ENCODE measurements at regions not wholly inside any gene's neighbourhood (a gene's known extent, or its start where the extent isn't known, plus 50 kb on each side); places are given as distances from the start of the nearest gene placed in this dataset.

DNA sequence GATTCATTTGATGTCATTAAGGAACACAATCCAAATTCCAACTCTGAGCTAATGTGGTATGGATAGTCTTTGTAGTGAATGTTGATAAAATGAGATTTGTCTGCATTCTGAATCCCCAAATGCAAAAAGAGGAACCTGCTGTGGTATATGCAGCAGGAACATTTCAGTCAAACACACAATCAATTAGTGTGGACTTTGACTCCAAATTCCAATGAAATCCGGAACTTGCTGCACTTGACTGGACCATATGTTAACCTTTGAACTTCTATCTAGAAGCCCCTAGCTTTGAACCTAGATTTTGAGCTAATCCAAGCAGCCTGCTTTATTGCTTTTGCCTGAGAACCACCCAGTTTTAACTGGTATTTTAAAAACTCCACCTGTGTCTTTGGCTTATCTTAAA lies 341.3 kb downstream of the SPRY2 start:
- TF ChIP-seq, protein P1, sequence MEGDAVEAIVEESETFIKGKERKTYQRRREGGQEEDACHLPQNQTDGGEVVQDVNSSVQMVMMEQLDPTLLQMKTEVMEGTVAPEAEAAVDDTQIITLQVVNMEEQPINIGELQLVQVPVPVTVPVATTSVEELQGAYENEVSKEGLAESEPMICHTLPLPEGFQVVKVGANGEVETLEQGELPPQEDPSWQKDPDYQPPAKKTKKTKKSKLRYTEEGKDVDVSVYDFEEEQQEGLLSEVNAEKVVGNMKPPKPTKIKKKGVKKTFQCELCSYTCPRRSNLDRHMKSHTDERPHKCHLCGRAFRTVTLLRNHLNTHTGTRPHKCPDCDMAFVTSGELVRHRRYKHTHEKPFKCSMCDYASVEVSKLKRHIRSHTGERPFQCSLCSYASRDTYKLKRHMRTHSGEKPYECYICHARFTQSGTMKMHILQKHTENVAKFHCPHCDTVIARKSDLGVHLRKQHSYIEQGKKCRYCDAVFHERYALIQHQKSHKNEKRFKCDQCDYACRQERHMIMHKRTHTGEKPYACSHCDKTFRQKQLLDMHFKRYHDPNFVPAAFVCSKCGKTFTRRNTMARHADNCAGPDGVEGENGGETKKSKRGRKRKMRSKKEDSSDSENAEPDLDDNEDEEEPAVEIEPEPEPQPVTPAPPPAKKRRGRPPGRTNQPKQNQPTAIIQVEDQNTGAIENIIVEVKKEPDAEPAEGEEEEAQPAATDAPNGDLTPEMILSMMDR (optimal IDR thresholded peaks at IDR 0.05 in 1 of 3, IDR thresholded peaks at IDR 0.05 in 1 of 3, conservative IDR thresholded peaks at IDR 0.05 in 1 of 3; ENCODE audit: extremely low read depth in 1 of 3, insufficient read depth in 2 of 3, low read length in 3 of 3), result no peak
- no peak for TF ChIP-seq EZH2 (IDR thresholded peaks at IDR 0.05; ENCODE audit: low read length)

Measured in keratinocyte (primary cell).